Endothelial cell (in vitro differentiated cells): ENCODE measurements at regions not wholly inside any gene's neighbourhood (a gene's known extent, or its start where the extent isn't known, plus 50 kb on each side); places are given as distances from the start of the nearest gene placed in this dataset.
A peak's percentile ranks its signal among the peaks of the same experiment; 100 is the strongest.

Source experiments
- DNase-seq: peaks from one replicate; pipeline ENCODE4 v3.0.0; 2021; ENCODE audit warnings: low spot score
- H3K27ac Mint-ChIP-seq: one replicate; pipeline ENCODE4 v1.8.0; 2021; ENCODE audit warnings: mixed read lengths, inconsistent platforms; ENCODE audit not compliant: unreplicated experiment
- H3K27me3 Mint-ChIP-seq: one replicate; pipeline ENCODE4 v1.8.0; 2021; ENCODE audit warnings: mild to moderate bottlenecking, moderate library complexity, mixed read lengths, inconsistent platforms; ENCODE audit not compliant: unreplicated experiment
- H3K36me3 Mint-ChIP-seq: one replicate; pipeline ENCODE4 v1.8.0; 2021; ENCODE audit warnings: mild to moderate bottlenecking, low read depth, mixed read lengths, inconsistent platforms; ENCODE audit not compliant: unreplicated experiment
- H3K4me1 Mint-ChIP-seq: one replicate; pipeline ENCODE4 v1.8.0; 2021; ENCODE audit warnings: mild to moderate bottlenecking, mixed read lengths, inconsistent platforms; ENCODE audit not compliant: unreplicated experiment
- H3K4me3 Mint-ChIP-seq: one replicate; pipeline ENCODE4 v1.8.0; 2021; ENCODE audit warnings: mild to moderate bottlenecking, mixed read lengths, inconsistent platforms; ENCODE audit not compliant: unreplicated experiment
- H3K9me3 Mint-ChIP-seq: one replicate; pipeline ENCODE4 v1.8.0; 2021; ENCODE audit warnings: mixed read lengths, inconsistent platforms; ENCODE audit not compliant: unreplicated experiment
- TF ChIP-seq, protein P1 (sequence below): fragments of 200-600 bp; sonication (generic); IDR thresholded peaks from one replicate; pipeline ENCODE4 v1.5.0; 2021; ENCODE audit warnings: antibody characterized with exemption; ENCODE audit not compliant: unreplicated experiment

GRCh38 chr6:152854086-152854795 lies 103.6 kb downstream of the VIP start:
- H3K27me3 Mint-ChIP-seq = no peaks in the 10 kb centered on the region
- no peaks in the 10 kb centered on the region for H3K36me3 Mint-ChIP-seq
- TF ChIP-seq, protein P1, sequence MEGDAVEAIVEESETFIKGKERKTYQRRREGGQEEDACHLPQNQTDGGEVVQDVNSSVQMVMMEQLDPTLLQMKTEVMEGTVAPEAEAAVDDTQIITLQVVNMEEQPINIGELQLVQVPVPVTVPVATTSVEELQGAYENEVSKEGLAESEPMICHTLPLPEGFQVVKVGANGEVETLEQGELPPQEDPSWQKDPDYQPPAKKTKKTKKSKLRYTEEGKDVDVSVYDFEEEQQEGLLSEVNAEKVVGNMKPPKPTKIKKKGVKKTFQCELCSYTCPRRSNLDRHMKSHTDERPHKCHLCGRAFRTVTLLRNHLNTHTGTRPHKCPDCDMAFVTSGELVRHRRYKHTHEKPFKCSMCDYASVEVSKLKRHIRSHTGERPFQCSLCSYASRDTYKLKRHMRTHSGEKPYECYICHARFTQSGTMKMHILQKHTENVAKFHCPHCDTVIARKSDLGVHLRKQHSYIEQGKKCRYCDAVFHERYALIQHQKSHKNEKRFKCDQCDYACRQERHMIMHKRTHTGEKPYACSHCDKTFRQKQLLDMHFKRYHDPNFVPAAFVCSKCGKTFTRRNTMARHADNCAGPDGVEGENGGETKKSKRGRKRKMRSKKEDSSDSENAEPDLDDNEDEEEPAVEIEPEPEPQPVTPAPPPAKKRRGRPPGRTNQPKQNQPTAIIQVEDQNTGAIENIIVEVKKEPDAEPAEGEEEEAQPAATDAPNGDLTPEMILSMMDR = no peak
- no peak overlapping the region for H3K27ac Mint-ChIP-seq
- DNase-seq = no peak
- no peaks in the 10 kb centered on the region for H3K9me3 Mint-ChIP-seq
- H3K4me3 Mint-ChIP-seq = no peak overlapping the region
- H3K4me1 Mint-ChIP-seq = no peaks in the 10 kb centered on the region

DNA sequence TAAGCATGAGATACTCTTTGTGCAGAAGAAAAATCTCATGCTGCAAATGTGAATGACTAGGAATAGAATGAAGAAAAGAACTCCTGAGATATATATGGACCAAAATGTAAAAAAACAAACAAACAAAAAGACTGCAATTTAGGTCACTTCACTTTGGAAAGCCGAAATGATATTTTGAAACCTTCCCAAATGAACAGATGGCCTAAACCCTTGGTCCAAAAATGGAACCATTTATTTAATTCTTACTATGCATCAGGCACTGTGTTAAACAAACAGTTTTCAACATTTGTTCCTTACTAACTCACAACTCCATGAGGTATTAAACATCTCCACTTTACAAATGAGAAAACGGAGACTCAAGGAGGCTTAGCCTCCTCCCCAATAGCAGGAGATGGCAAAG lies 107.5 kb downstream of the VIP start:
- Mint-ChIP-seq H3K4me3 (no peak overlapping the region), H3K4me1 (no peaks in the 10 kb centered on the region), H3K9me3 (no peaks in the 10 kb centered on the region), H3K36me3 (no peaks in the 10 kb centered on the region), H3K27me3 (no peaks in the 10 kb centered on the region), H3K27ac (no peak overlapping the region)
- DNase-seq = no peak
- TF ChIP-seq, protein P1 = no peak

DNA sequence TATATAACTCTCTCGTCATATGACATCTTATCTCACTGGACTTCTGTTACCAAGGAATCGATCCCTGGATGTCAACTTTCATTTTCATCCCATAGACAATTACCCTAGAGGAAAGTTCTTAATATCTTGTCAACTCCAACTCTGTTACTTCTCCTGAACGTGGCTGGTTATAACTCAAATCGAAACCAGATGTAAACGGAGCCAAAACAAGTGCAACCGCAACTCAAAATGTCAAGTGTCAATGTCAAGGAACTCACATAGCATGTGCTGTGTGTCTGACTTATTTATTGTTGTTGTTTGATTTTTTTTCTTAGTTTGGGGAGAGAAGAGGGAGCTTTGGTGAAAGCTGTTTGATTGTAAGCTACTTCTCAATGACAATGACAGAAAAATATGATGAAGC lies 108.6 kb downstream of the VIP start:
- Mint-ChIP-seq H3K27ac (no peak overlapping the region), H3K9me3 (no peaks in the 10 kb centered on the region), H3K4me3 (no peak overlapping the region), H3K4me1 (no peaks in the 10 kb centered on the region), H3K36me3 (no peaks in the 10 kb centered on the region), H3K27me3 (no peaks in the 10 kb centered on the region)
- TF ChIP-seq, protein P1 = no peak
- DNase-seq = no peak

- H3K27me3 Mint-ChIP-seq = no peaks in the 10 kb centered on the region
- TF ChIP-seq, protein P1 = peak; percentile 77
- H3K9me3 Mint-ChIP-seq = no peaks in the 10 kb centered on the region
- no peaks in the 10 kb centered on the region for H3K4me1 Mint-ChIP-seq
- no peak overlapping the region for H3K27ac Mint-ChIP-seq
- no peak overlapping the region for H3K4me3 Mint-ChIP-seq
- peak; percentile 68 for DNase-seq
- H3K36me3 Mint-ChIP-seq = no peaks in the 10 kb centered on the region
Measured at GRCh38 chr6:152863618-152864326, 113.2 kb downstream of the VIP start.

DNA sequence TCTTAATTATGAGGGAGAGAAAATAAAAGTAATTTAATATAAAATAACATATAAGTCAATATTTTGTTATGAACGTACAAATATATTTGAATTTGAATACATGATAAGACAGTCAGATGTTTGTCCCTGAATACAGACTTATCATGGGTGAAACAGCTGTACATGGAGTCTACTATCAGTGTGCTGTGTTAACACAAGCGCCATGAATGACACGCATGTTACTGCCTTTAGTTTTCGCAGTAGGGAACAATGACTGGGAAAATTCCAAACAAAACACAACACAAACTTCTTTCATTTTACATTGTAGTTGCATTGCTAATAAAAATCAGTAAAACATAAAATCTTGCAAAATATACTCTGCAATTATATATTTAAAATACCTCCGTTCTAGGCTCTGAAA lies 108.6 kb downstream of the FBXO5 start:
- H3K9me3 Mint-ChIP-seq = no peaks in the 10 kb centered on the region
- H3K4me3 Mint-ChIP-seq = no peak overlapping the region
- no peak for DNase-seq
- TF ChIP-seq, protein P1 = no peak
- no peaks in the 10 kb centered on the region for H3K36me3 Mint-ChIP-seq
- H3K4me1 Mint-ChIP-seq = no peaks in the 10 kb centered on the region
- no peaks in the 10 kb centered on the region for H3K27me3 Mint-ChIP-seq
- H3K27ac Mint-ChIP-seq = no peak overlapping the region
